ENCODE measurements at regions not wholly inside any gene's neighbourhood (a gene's known extent, or its start where the extent isn't known, plus 50 kb on each side); places are given as distances from the start of the nearest gene placed in this dataset.
A peak's percentile ranks its signal among the peaks of the same experiment; 100 is the strongest.

- DNase-seq = no peak
- 97% methylated on average over 5 of the region's 5 CpGs; no CpG with 5 or more reads in 1 of the 2 experiments for WGBS, 2 experiments (ENCODE audit: insufficient coverage in 1 of 2, insufficient read length in 1 of 2)
- Mint-ChIP-seq H3K9me3 (no peaks in the 10 kb centered on the region), H3K36me3 (ENCODE audit: low read depth) (no peaks in the 10 kb centered on the region), H3K27ac (peak overlapping the region; percentile 19), H3K27me3 (ENCODE audit: insufficient read depth) (no peaks in the 10 kb centered on the region), H3K4me1 (peaks cover 16% of the 10 kb centered on the region), H3K4me3 (no peak overlapping the region)
- TF ChIP-seq CTCF (conservative IDR thresholded peaks at IDR 0.05) = peak; percentile 43
- no peak overlapping the region for H3K4me3 ChIP-seq (ENCODE audit: low read length)
- H3K9ac ChIP-seq (ENCODE audit: extremely low read depth, low read length, poor library complexity, severe bottlenecking) = no peak overlapping the region
- no peaks in the 10 kb centered on the region for H3K36me3 ChIP-seq (ENCODE audit: control insufficient read depth, insufficient read depth, low read length)
- H3K27me3 ChIP-seq (ENCODE audit: control insufficient read depth, insufficient read depth, low read length, poor library complexity, severe bottlenecking) = no peaks in the 10 kb centered on the region
- H3K4me1 ChIP-seq (ENCODE audit: control insufficient read depth, insufficient read depth, low read length) = no peaks in the 10 kb centered on the region
- no peak overlapping the region for H3K27ac ChIP-seq (ENCODE audit: low read depth, low read length)
- H3K9me3 ChIP-seq (ENCODE audit: control insufficient read depth, low read length) = no peaks in the 10 kb centered on the region
Observed at GRCh38 chr10:114711176-114711868, 53.2 kb upstream of the ABLIM1 start.

- Histone ChIP-seq H3K4me1 (ENCODE audit: control insufficient read depth, insufficient read depth, low read length) (no peaks in the 10 kb centered on the region), H3K9me3 (ENCODE audit: control insufficient read depth, low read length) (no peaks in the 10 kb centered on the region), H3K27me3 (ENCODE audit: control insufficient read depth, insufficient read depth, low read length, poor library complexity, severe bottlenecking) (no peaks in the 10 kb centered on the region), H3K27ac (ENCODE audit: low read depth, low read length) (no peak overlapping the region), H3K36me3 (ENCODE audit: control insufficient read depth, insufficient read depth, low read length) (no peaks in the 10 kb centered on the region), H3K9ac (ENCODE audit: extremely low read depth, low read length, poor library complexity, severe bottlenecking) (no peak overlapping the region), H3K4me3 (ENCODE audit: low read length) (no peak overlapping the region)
- H3K9me3 Mint-ChIP-seq = no peaks in the 10 kb centered on the region
- no peak for DNase-seq
- no peak overlapping the region for H3K27ac Mint-ChIP-seq
- WGBS, 2 experiments (ENCODE audit: insufficient coverage in 1 of 2, insufficient read length in 1 of 2) = 86 to 90% methylated on average over 4 to 7 of the region's 7 CpGs
- H3K27me3 Mint-ChIP-seq (ENCODE audit: insufficient read depth) = no peaks in the 10 kb centered on the region
- H3K4me3 Mint-ChIP-seq = no peak overlapping the region
- peaks cover 16% of the 10 kb centered on the region for H3K4me1 Mint-ChIP-seq
- no peak for TF ChIP-seq CTCF (conservative IDR thresholded peaks at IDR 0.05)
- no peaks in the 10 kb centered on the region for H3K36me3 Mint-ChIP-seq (ENCODE audit: low read depth)
Observed at GRCh38 chr10:114711869-114712250, 53.8 kb upstream of the ABLIM1 start.

DNA sequence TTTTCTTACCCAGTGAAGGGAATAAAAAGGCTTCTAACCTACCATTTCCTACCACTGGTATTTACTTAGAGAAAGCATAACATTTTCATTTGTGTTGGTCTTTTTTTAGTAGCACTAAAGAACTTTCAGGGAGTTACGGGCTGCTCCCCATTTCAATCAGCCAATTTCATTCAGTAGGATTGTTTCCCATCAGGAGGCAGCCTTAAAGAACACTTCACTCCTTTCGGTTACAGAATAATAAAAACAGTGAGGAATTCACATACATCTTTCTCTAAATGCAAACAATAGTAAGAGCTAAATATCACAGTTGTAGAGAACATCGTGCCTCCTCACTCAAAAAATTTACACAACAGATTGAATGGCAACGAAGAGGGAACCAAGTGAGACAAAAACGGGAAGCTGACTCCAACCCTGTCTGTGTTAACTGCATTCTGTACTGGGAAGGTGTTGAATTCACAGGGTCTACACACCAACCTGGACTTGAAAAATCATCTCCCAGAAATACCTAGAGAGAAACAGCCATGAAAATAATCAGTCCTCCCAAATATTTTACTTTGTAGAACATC lies 55.5 kb upstream of the ABLIM1 start:
- DNase-seq = no peak
- Histone ChIP-seq H3K9ac (ENCODE audit: extremely low read depth, low read length, poor library complexity, severe bottlenecking) (no peak overlapping the region), H3K4me1 (ENCODE audit: control insufficient read depth, insufficient read depth, low read length) (no peaks in the 10 kb centered on the region), H3K27ac (ENCODE audit: low read depth, low read length) (no peak overlapping the region), H3K36me3 (ENCODE audit: control insufficient read depth, insufficient read depth, low read length) (no peaks in the 10 kb centered on the region), H3K27me3 (ENCODE audit: control insufficient read depth, insufficient read depth, low read length, poor library complexity, severe bottlenecking) (no peaks in the 10 kb centered on the region), H3K4me3 (ENCODE audit: low read length) (no peak overlapping the region), H3K9me3 (ENCODE audit: control insufficient read depth, low read length) (no peaks in the 10 kb centered on the region)
- no peaks in the 10 kb centered on the region for H3K27me3 Mint-ChIP-seq (ENCODE audit: insufficient read depth)
- no peak for TF ChIP-seq CTCF (conservative IDR thresholded peaks at IDR 0.05)
- H3K4me3 Mint-ChIP-seq = no peak overlapping the region
- H3K36me3 Mint-ChIP-seq (ENCODE audit: low read depth) = no peaks in the 10 kb centered on the region
- no peaks in the 10 kb centered on the region for H3K9me3 Mint-ChIP-seq
- H3K4me1 Mint-ChIP-seq = peaks cover 16% of the 10 kb centered on the region
- WGBS, 2 experiments (ENCODE audit: insufficient coverage in 1 of 2, insufficient read length in 1 of 2) = 78% methylated on average over 5 of the region's 5 CpGs; no CpG with 5 or more reads in 1 of the 2 experiments
- no peak overlapping the region for H3K27ac Mint-ChIP-seq

Measured in endodermal cell (in vitro differentiated cells).